ENCODE measurements at regions not wholly inside any gene's neighbourhood (a gene's known extent, or its start where the extent isn't known, plus 50 kb on each side); places are given as distances from the start of the nearest gene placed in this dataset.
"Not testable (repeated sequence)": the region's sequence is repeated elsewhere in the genome, so short reads cannot be mapped to it uniquely, and the experiment has no call there.

- Histone ChIP-seq H3K27ac (ENCODE audit: low read depth, low read length) (no peak overlapping the region), H3K4me3 (ENCODE audit: low read depth, low read length) (no peak overlapping the region), H3K9ac (ENCODE audit: low read length) (no peak overlapping the region), H3K4me1 (ENCODE audit: control insufficient read depth, insufficient read depth, low read length) (peaks cover 31% of the 10 kb centered on the region), H3K36me3 (ENCODE audit: control insufficient read depth, insufficient read depth, low read length) (no peaks in the 10 kb centered on the region), H3K27me3 (ENCODE audit: control insufficient read depth, insufficient read depth, low read length) (no peaks in the 10 kb centered on the region), H3K9me3 (ENCODE audit: control insufficient read depth, insufficient read depth, low read depth, low read length) (no peaks in the 10 kb centered on the region)
Observed at GRCh38 chr4:23976423-23976822, 86.6 kb upstream of the PPARGC1A start.

- H3K27ac ChIP-seq (ENCODE audit: low read depth, low read length), result no peak overlapping the region
- H3K4me1 ChIP-seq (ENCODE audit: control insufficient read depth, insufficient read depth, low read length), result peaks cover 20% of the 10 kb centered on the region; the same call in 1 of the 2 replicates
- no peak overlapping the region for H3K9ac ChIP-seq (ENCODE audit: low read length)
Observed at GRCh38 chr4:23973308-23973855, 83.5 kb upstream of the PPARGC1A start.

GRCh38 chr4:23972805-23973204 is 83.0 kb upstream of the PPARGC1A start:
- Histone ChIP-seq H3K9me3 (ENCODE audit: control insufficient read depth, insufficient read depth, low read depth, low read length) (no peaks in the 10 kb centered on the region), H3K9ac (ENCODE audit: low read length) (no peak overlapping the region), H3K4me1 (ENCODE audit: control insufficient read depth, insufficient read depth, low read length) (peaks cover 14% of the 10 kb centered on the region; the same call in 1 of the 2 replicates), H3K27ac (ENCODE audit: low read depth, low read length) (no peak overlapping the region), H3K4me3 (ENCODE audit: low read depth, low read length) (no peak overlapping the region), H3K27me3 (ENCODE audit: control insufficient read depth, insufficient read depth, low read length) (no peaks in the 10 kb centered on the region), H3K36me3 (ENCODE audit: control insufficient read depth, insufficient read depth, low read length) (no peaks in the 10 kb centered on the region)

More at GRCh38 chr4:23973308-23973855, 83.5 kb upstream of the PPARGC1A start:
- Histone ChIP-seq H3K4me3 (ENCODE audit: low read depth, low read length) (no peak overlapping the region), H3K27me3 (ENCODE audit: control insufficient read depth, insufficient read depth, low read length) (no peaks in the 10 kb centered on the region), H3K36me3 (ENCODE audit: control insufficient read depth, insufficient read depth, low read length) (no peaks in the 10 kb centered on the region), H3K9me3 (ENCODE audit: control insufficient read depth, insufficient read depth, low read depth, low read length) (no peaks in the 10 kb centered on the region)

GRCh38 chr4:23972187-23972586 is 82.3 kb upstream of the PPARGC1A start:
- Histone ChIP-seq H3K36me3 (ENCODE audit: control insufficient read depth, insufficient read depth, low read length) (no peaks in the 10 kb centered on the region), H3K9me3 (ENCODE audit: control insufficient read depth, insufficient read depth, low read depth, low read length) (no peaks in the 10 kb centered on the region), H3K27ac (ENCODE audit: low read depth, low read length) (no peak overlapping the region), H3K4me3 (ENCODE audit: low read depth, low read length) (no peak overlapping the region), H3K4me1 (ENCODE audit: control insufficient read depth, insufficient read depth, low read length) (peaks cover 12% of the 10 kb centered on the region; the same call in 1 of the 2 replicates), H3K27me3 (ENCODE audit: control insufficient read depth, insufficient read depth, low read length) (no peaks in the 10 kb centered on the region), H3K9ac (ENCODE audit: low read length) (no peak overlapping the region)

- Histone ChIP-seq H3K27me3 (ENCODE audit: control insufficient read depth, insufficient read depth, low read length) (no peaks in the 10 kb centered on the region), H3K9ac (ENCODE audit: low read length) (no peak overlapping the region), H3K4me3 (ENCODE audit: low read depth, low read length) (no peak overlapping the region), H3K9me3 (ENCODE audit: control insufficient read depth, insufficient read depth, low read depth, low read length) (no peaks in the 10 kb centered on the region), H3K27ac (ENCODE audit: low read depth, low read length) (no peak overlapping the region), H3K36me3 (ENCODE audit: control insufficient read depth, insufficient read depth, low read length) (no peaks in the 10 kb centered on the region), H3K4me1 (ENCODE audit: control insufficient read depth, insufficient read depth, low read length) (peaks cover 12% of the 10 kb centered on the region; the same call in 1 of the 2 replicates)
Observed at GRCh38 chr4:23970201-23970850, 80.5 kb upstream of the PPARGC1A start.

GRCh38 chr4:23969635-23970145 is 79.8 kb upstream of the PPARGC1A start:
- Histone ChIP-seq H3K4me3 (ENCODE audit: low read depth, low read length) (no peak overlapping the region), H3K27me3 (ENCODE audit: control insufficient read depth, insufficient read depth, low read length) (no peaks in the 10 kb centered on the region), H3K9ac (ENCODE audit: low read length) (no peak overlapping the region), H3K36me3 (ENCODE audit: control insufficient read depth, insufficient read depth, low read length) (no peaks in the 10 kb centered on the region), H3K9me3 (ENCODE audit: control insufficient read depth, insufficient read depth, low read depth, low read length) (no peaks in the 10 kb centered on the region), H3K4me1 (ENCODE audit: control insufficient read depth, insufficient read depth, low read length) (peaks cover 12% of the 10 kb centered on the region; the same call in 1 of the 2 replicates), H3K27ac (ENCODE audit: low read depth, low read length) (no peak overlapping the region)

GRCh38 chr4:23967281-23967680 is 77.4 kb upstream of the PPARGC1A start:
- Histone ChIP-seq H3K27me3 (ENCODE audit: control insufficient read depth, insufficient read depth, low read length) (no peaks in the 10 kb centered on the region), H3K9me3 (ENCODE audit: control insufficient read depth, insufficient read depth, low read depth, low read length) (no peaks in the 10 kb centered on the region), H3K27ac (ENCODE audit: low read depth, low read length) (no peak overlapping the region), H3K9ac (ENCODE audit: low read length) (no peak overlapping the region), H3K4me1 (ENCODE audit: control insufficient read depth, insufficient read depth, low read length) (peaks cover 5% of the 10 kb centered on the region; the same call in 1 of the 2 replicates), H3K36me3 (ENCODE audit: control insufficient read depth, insufficient read depth, low read length) (no peaks in the 10 kb centered on the region), H3K4me3 (ENCODE audit: low read depth, low read length) (no peak overlapping the region)

- Histone ChIP-seq H3K27me3 (ENCODE audit: control insufficient read depth, insufficient read depth, low read length) (no peaks in the 10 kb centered on the region), H3K9me3 (ENCODE audit: control insufficient read depth, insufficient read depth, low read depth, low read length) (no peaks in the 10 kb centered on the region), H3K4me1 (ENCODE audit: control insufficient read depth, insufficient read depth, low read length) (peaks cover 5% of the 10 kb centered on the region; the same call in 1 of the 2 replicates), H3K27ac (ENCODE audit: low read depth, low read length) (no peak overlapping the region), H3K9ac (ENCODE audit: low read length) (no peak overlapping the region), H3K4me3 (ENCODE audit: low read depth, low read length) (no peak overlapping the region), H3K36me3 (ENCODE audit: control insufficient read depth, insufficient read depth, low read length) (no peaks in the 10 kb centered on the region)
Observed at GRCh38 chr4:23966725-23967124, 76.9 kb upstream of the PPARGC1A start.

- H3K9ac ChIP-seq (ENCODE audit: low read length), result no peak overlapping the region
- H3K27me3 ChIP-seq (ENCODE audit: control insufficient read depth, insufficient read depth, low read length), result no peaks in the 10 kb centered on the region
- H3K27ac ChIP-seq (ENCODE audit: low read depth, low read length), result no peak overlapping the region
- H3K9me3 ChIP-seq (ENCODE audit: control insufficient read depth, insufficient read depth, low read depth, low read length), result no peaks in the 10 kb centered on the region
- H3K4me3 ChIP-seq (ENCODE audit: low read depth, low read length), result no peak overlapping the region
- no peaks in the 10 kb centered on the region for H3K36me3 ChIP-seq (ENCODE audit: control insufficient read depth, insufficient read depth, low read length)
- no peaks in the 10 kb centered on the region for H3K4me1 ChIP-seq (ENCODE audit: control insufficient read depth, insufficient read depth, low read length)
Observed at GRCh38 chr4:23962462-23962861, 72.6 kb upstream of the PPARGC1A start.

- H3K27ac ChIP-seq (ENCODE audit: low read depth, low read length); H3K9me3 ChIP-seq (ENCODE audit: control insufficient read depth, insufficient read depth, low read depth, low read length); H3K36me3 ChIP-seq (ENCODE audit: control insufficient read depth, insufficient read depth, low read length); H3K4me1 ChIP-seq (ENCODE audit: control insufficient read depth, insufficient read depth, low read length); H3K4me3 ChIP-seq (ENCODE audit: low read depth, low read length); H3K9ac ChIP-seq (ENCODE audit: low read length); H3K27me3 ChIP-seq (ENCODE audit: control insufficient read depth, insufficient read depth, low read length): not testable (repeated sequence)
Observed at GRCh38 chr4:23961395-23961794, 71.5 kb upstream of the PPARGC1A start.

GRCh38 chr4:23959396-23960148 is 69.7 kb upstream of the PPARGC1A start:
- Histone ChIP-seq H3K9me3 (ENCODE audit: control insufficient read depth, insufficient read depth, low read depth, low read length) (peaks cover 3% of the 10 kb centered on the region; the same call in 1 of the 2 replicates), H3K36me3 (ENCODE audit: control insufficient read depth, insufficient read depth, low read length) (no peaks in the 10 kb centered on the region), H3K9ac (ENCODE audit: low read length) (no peak overlapping the region), H3K4me1 (ENCODE audit: control insufficient read depth, insufficient read depth, low read length) (no peaks in the 10 kb centered on the region; the same call in 1 of the 2 replicates), H3K27ac (ENCODE audit: low read depth, low read length) (no peak overlapping the region), H3K4me3 (ENCODE audit: low read depth, low read length) (no peak overlapping the region), H3K27me3 (ENCODE audit: control insufficient read depth, insufficient read depth, low read length) (no peaks in the 10 kb centered on the region)

All from HUES6 (cell line).